Duodenal mucosa (tissue), 2 donors: ENCODE measurements at regions not wholly inside any gene's neighbourhood (a gene's known extent, or its start where the extent isn't known, plus 50 kb on each side); places are given as distances from the start of the nearest gene placed in this dataset.

Experiments
- H3K27ac ChIP-seq: one replicate; pipeline ENCODE4 v1.7.0; 2013; ENCODE audit warnings: low read depth, low read length
- H3K27me3 ChIP-seq, 2 donors: one replicate each; pipeline ENCODE4 v1.7.0; 2013; ENCODE audit warnings: low read length in 2 of 2, control low read depth in 1 of 2; ENCODE audit not compliant: insufficient read depth in 2 of 2, control insufficient read depth in 1 of 2
- H3K36me3 ChIP-seq, 2 donors: one replicate each; pipeline ENCODE4 v1.7.0; 2013; ENCODE audit warnings: low read length in 2 of 2, control low read depth in 1 of 2; ENCODE audit not compliant: insufficient read depth in 2 of 2, control insufficient read depth in 1 of 2
- H3K4me1 ChIP-seq, 2 donors: one replicate each; pipeline ENCODE4 v1.7.0; 2013; ENCODE audit warnings: low read length in 2 of 2, control low read depth in 1 of 2; ENCODE audit not compliant: insufficient read depth in 2 of 2, control insufficient read depth in 1 of 2
- H3K4me3 ChIP-seq, 2 donors: one replicate each; pipeline ENCODE4 v1.7.0; 2013; ENCODE audit warnings: low read length in 2 of 2, low read depth in 1 of 2
- H3K9ac ChIP-seq, 2 donors: one replicate each; pipeline ENCODE4 v1.7.0; 2013; ENCODE audit warnings: low read length in 2 of 2, low read depth in 1 of 2
- H3K9me3 ChIP-seq, 2 donors: one replicate each; pipeline ENCODE4 v1.7.0; 2013; ENCODE audit warnings: low read length in 2 of 2, control low read depth in 1 of 2; ENCODE audit not compliant: control insufficient read depth in 1 of 2

GRCh38 chr5:13187186-13187585, 757.3 kb downstream of the DNAH5 start:
- H3K4me3 ChIP-seq = no peak overlapping the region
- H3K36me3 ChIP-seq = no peaks in the 10 kb centered on the region
- no peak overlapping the region for H3K9ac ChIP-seq
- H3K9me3 ChIP-seq = peaks cover 0 to 6% of the 10 kb centered on the region in 2 donors
- H3K27ac ChIP-seq = no peak overlapping the region
- H3K27me3 ChIP-seq = no peaks in the 10 kb centered on the region
- no peaks in the 10 kb centered on the region for H3K4me1 ChIP-seq

GRCh38 chr5:13186177-13186576, 758.3 kb downstream of the DNAH5 start:
- peaks cover 0 to 11% of the 10 kb centered on the region in 2 donors for H3K9me3 ChIP-seq
- H3K4me1 ChIP-seq = no peaks in the 10 kb centered on the region
- no peak overlapping the region for H3K4me3 ChIP-seq
- no peak overlapping the region for H3K27ac ChIP-seq
- H3K36me3 ChIP-seq = no peaks in the 10 kb centered on the region
- H3K27me3 ChIP-seq = no peaks in the 10 kb centered on the region
- no peak overlapping the region for H3K9ac ChIP-seq

- no peaks in the 10 kb centered on the region for H3K36me3 ChIP-seq
- no peak overlapping the region for H3K27ac ChIP-seq
- H3K9ac ChIP-seq = no peak overlapping the region
- no peak overlapping the region for H3K4me3 ChIP-seq
- no peaks in the 10 kb centered on the region for H3K4me1 ChIP-seq
- no peaks in the 10 kb centered on the region for H3K27me3 ChIP-seq
- peaks cover 0 to 8% of the 10 kb centered on the region in 2 donors for H3K9me3 ChIP-seq
Measured at GRCh38 chr5:13179407-13180087, 764.9 kb downstream of the DNAH5 start.

- no peak overlapping the region for H3K4me3 ChIP-seq
- no peak overlapping the region for H3K27ac ChIP-seq
- H3K9me3 ChIP-seq = peaks cover 0 to 5% of the 10 kb centered on the region in 2 donors
- no peaks in the 10 kb centered on the region for H3K36me3 ChIP-seq
- H3K27me3 ChIP-seq = no peaks in the 10 kb centered on the region
- H3K4me1 ChIP-seq = no peaks in the 10 kb centered on the region
- H3K9ac ChIP-seq = no peak overlapping the region
Measured at GRCh38 chr5:13143630-13144029, 800.9 kb downstream of the DNAH5 start.

DNA sequence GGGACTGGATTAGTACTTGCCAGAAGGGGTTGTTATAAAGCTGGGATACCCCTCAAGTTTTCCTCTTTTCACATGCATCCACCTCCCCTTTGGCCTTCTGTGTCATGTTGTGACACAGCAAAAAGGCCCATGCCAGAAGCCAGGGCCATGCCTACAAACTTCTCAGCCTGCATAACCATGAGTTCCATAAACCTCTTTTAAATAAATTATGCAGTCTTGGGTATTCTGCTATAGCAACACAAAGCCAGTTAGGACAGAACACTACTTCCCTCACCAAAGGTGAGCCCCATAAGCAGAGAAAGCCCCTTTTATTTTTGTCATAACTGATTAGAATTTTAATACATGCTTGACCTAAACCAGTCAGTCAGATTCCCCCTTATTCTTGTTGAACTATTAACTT, 801.3 kb downstream of the DNAH5 start:
- H3K9ac ChIP-seq = no peak overlapping the region
- H3K9me3 ChIP-seq = peaks cover 0 to 5% of the 10 kb centered on the region in 2 donors
- no peak overlapping the region for H3K4me3 ChIP-seq
- H3K27me3 ChIP-seq = no peaks in the 10 kb centered on the region
- H3K27ac ChIP-seq = no peak overlapping the region
- H3K36me3 ChIP-seq = no peaks in the 10 kb centered on the region
- H3K4me1 ChIP-seq = no peaks in the 10 kb centered on the region

DNA sequence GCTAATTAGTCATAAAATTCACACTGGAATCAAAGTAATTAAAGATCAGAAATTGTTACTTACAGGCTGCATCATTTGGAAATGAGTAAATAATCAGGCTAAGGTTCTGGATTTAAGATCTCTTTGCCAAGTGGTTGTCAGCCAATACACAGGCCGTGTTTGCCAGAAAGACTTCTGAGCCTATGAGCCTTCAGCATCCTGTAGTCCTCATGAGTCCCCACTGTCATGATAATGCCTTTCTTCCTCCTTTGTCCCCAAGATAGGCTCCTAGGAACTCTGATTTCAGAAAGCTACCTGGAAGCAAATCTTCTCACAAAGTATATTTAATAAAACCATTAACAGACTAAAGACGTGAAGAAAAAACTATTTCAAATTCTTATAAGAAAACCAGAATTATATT, 810.5 kb downstream of the DNAH5 start:
- no peaks in the 10 kb centered on the region for H3K4me1 ChIP-seq
- peaks cover 2 to 11% of the 10 kb centered on the region in 2 donors for H3K9me3 ChIP-seq
- H3K36me3 ChIP-seq = no peaks in the 10 kb centered on the region
- H3K27me3 ChIP-seq = no peaks in the 10 kb centered on the region
- no peak overlapping the region for H3K27ac ChIP-seq
- H3K9ac ChIP-seq = no peak overlapping the region
- H3K4me3 ChIP-seq = no peak overlapping the region

DNA sequence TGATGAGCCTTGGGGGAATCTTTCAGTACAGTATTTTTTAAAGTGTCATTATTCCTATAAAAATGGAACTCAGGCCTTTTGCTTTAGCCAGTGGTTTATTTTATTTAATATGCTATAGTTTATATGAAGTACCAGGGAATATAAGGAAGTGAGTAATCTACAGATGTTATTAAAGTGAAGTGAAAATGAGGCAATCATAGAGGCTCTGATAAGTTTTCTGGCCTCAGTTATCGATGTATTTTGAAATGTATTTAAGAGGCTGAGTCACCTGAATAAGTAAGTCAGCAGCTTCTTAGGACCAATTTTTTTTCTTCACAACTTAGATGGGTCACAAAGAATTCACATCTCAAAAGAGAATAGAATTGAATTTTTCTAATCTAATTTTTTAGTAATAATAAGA, 829.0 kb downstream of the DNAH5 start:
- no peaks in the 10 kb centered on the region for H3K4me1 ChIP-seq
- no peaks in the 10 kb centered on the region for H3K27me3 ChIP-seq
- H3K9me3 ChIP-seq = no peaks in the 10 kb centered on the region
- H3K27ac ChIP-seq = no peak overlapping the region
- no peak overlapping the region for H3K9ac ChIP-seq
- no peak overlapping the region for H3K4me3 ChIP-seq
- H3K36me3 ChIP-seq = no peaks in the 10 kb centered on the region

- Histone ChIP-seq H3K27me3 (no peaks in the 10 kb centered on the region), H3K27ac (no peak overlapping the region), H3K36me3 (no peaks in the 10 kb centered on the region), H3K9ac (no peak overlapping the region), H3K4me3 (no peak overlapping the region), H3K4me1 (no peaks in the 10 kb centered on the region), H3K9me3 (peaks cover 3 to 11% of the 10 kb centered on the region in 2 donors)
Measured at GRCh38 chr5:13108265-13108664, 836.2 kb downstream of the DNAH5 start.

GRCh38 chr5:13107537-13107936, 837.0 kb downstream of the DNAH5 start:
- Histone ChIP-seq H3K27me3 (no peaks in the 10 kb centered on the region), H3K9ac (no peak overlapping the region), H3K4me1 (no peaks in the 10 kb centered on the region), H3K9me3 (peaks cover 3 to 11% of the 10 kb centered on the region in 2 donors), H3K4me3 (no peak overlapping the region), H3K36me3 (no peaks in the 10 kb centered on the region), H3K27ac (no peak overlapping the region)

DNA sequence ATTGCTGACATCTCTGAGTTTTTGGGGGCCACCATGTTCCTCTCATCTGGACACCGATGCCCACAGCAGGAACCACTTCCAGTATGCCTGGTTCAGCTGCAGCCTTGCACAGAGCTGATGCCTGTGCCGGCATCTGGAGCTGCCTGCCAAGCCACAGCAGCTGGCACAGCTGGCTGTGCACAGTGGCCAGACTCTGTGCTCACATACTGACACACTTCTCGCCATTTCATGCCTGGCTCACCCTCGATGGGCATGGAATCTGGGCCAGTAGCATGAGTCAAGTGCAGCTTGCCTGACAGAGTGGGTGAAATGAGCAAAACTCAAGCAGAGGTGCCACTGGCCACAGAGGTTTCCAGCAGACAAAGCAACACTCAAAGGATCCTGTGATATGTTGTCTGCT, 863.4 kb downstream of the DNAH5 start:
- Histone ChIP-seq H3K9me3 (peaks cover 12 to 16% of the 10 kb centered on the region in 2 donors), H3K4me3 (no peak overlapping the region), H3K9ac (no peak overlapping the region), H3K36me3 (no peaks in the 10 kb centered on the region), H3K27me3 (no peaks in the 10 kb centered on the region), H3K27ac (no peak overlapping the region), H3K4me1 (no peaks in the 10 kb centered on the region)
